Stomach (tissue), 8 donors: ENCODE measurements at regions not wholly inside any gene's neighbourhood (a gene's known extent, or its start where the extent isn't known, plus 50 kb on each side); places are given as distances from the start of the nearest gene placed in this dataset.

Experiments
- DNase-seq, 2 donors: peaks; one replicate each; pipeline versions ENCODE4 v3.0.0 to v3.0.0-alpha.2; 2013 to 2019
- H3K27ac ChIP-seq, 5 donors: fragments of 200-600 bp in 4 of 5; sonication (generic) in 4 of 5; one replicate each; pipeline ENCODE4 v1.5.1; 2013 to 2019; ENCODE audit warnings: mild to moderate bottlenecking in 1 of 5, moderate library complexity in 1 of 5
- H3K27me3 ChIP-seq, 3 donors: fragments of 200-600 bp; sonication (generic); one replicate each; pipeline ENCODE4 v1.5.1; 2017 to 2019; ENCODE audit warnings: mixed run types in 1 of 3
- H3K36me3 ChIP-seq, 4 donors: fragments of 200-600 bp; sonication (generic); 1 replicate in 3 of 4; 2 replicates in 1 of 4; pipeline ENCODE4 v1.5.1; 2016 to 2019
- H3K4me1 ChIP-seq, 4 donors: fragments of 200-600 bp; sonication (generic); one replicate each; pipeline ENCODE4 v1.5.1; 2016 to 2019
- H3K4me3 ChIP-seq, 4 donors: fragments of 200-600 bp; sonication (generic) in 3 of 4; one replicate each; pipeline ENCODE4 v1.5.1; 2016 to 2019; ENCODE audit warnings: mild to moderate bottlenecking in 1 of 4
- H3K9me3 ChIP-seq, 4 donors: fragments of 200-600 bp; sonication (generic); one replicate each; pipeline ENCODE4 v1.5.1; 2016 to 2019
- CTCF ChIP-seq, 7 experiments: fragments of 450-650 bp in 4 of 7; fragments of 200-600 bp in 3 of 7; sonication (generic) in 3 of 7; IDR thresholded peaks; one replicate each; pipeline ENCODE4 v1.5.1; 2016 to 2019; ENCODE audit warnings: antibody characterized with exemption in 7 of 7, control low read depth in 2 of 7, mild to moderate bottlenecking in 1 of 7
- EP300 ChIP-seq: sonication (generic); formaldehyde crosslinking; IDR thresholded peaks from one replicate; pipeline ENCODE4 v1.6.1; 2017; ENCODE audit warnings: antibody characterized with exemption
- POLR2A ChIP-seq, 4 donors: fragments of 450-650 bp; IDR thresholded peaks; one replicate each; pipeline ENCODE4 v1.6.1; 2016; ENCODE audit warnings: antibody characterized with exemption in 4 of 4, control low read depth in 2 of 4, mild to moderate bottlenecking in 1 of 4, moderate library complexity in 1 of 4
- POLR2AphosphoS5 ChIP-seq, 3 donors: sonication (generic); formaldehyde crosslinking; IDR thresholded peaks; one replicate each; pipeline ENCODE4 v1.6.1; 2016; ENCODE audit warnings: antibody characterized with exemption in 3 of 3
- WGBS, 5 donors: extraction: QIAGEN DNeasy Blood & Tissue Kit in 3 of 5; methylation state at CpG; one replicate each; pipeline versions ENCODE4 v1.1.5 to v1.1.7; 2013 to 2018; 5-methylcytosine and 5-hydroxymethylcytosine counted together
- intact Hi-C: fragments of 100-400 bp; cut with DNase I; formaldehyde crosslinking; loops from one replicate; pipeline ENCODE4 v1.15.1; 2023; ENCODE audit warnings: low total_unique reads
- donor health status: healthy with polysubstance abuse.
- donor health status: Bipolar disorder and iron deficiency.
- donor health status: healthy.

DNA sequence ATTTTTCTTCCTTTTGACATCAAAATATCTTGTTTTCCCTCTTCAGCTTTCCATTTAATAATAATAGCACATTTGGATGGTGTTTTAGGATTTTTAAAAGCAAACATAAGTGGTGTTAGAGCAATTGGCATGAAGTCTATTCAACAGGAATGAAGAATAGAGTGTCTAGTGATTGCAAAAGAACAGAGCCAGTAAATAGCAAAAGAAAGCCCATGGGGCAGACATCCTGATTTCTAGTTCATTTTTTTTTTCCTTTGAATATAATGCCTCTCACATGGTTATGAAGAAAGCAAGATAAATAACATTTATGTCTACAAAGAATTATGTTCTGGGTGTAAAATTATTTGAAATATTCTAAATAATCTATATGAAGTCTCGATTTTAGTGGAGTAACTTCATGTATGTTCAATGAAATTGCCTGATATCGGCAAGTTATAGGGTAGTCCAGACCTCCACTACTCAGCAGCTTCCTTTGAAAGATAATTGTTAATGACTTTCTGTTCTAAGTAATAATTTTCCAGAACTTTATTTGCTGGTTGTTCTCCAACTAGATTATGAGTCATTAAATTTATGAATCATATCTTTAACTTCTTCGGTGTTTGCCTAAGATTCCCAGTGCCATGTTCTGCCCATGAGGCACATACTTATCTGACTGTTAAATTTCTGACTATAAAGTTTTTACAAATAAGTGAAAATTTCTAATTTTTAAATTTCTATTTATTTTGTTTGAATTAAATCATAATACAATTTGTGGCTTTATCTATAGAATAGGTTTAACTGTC is 587.9 kb downstream of the TLL1 start:
- H3K36me3 ChIP-seq = no peaks in the 10 kb centered on the region
- 33 to 55% (median 39%) methylated on average over 3 of the region's 3 CpGs for WGBS, 5 donors
- no peaks in the 10 kb centered on the region for H3K9me3 ChIP-seq
- H3K4me1 ChIP-seq = no peaks in the 10 kb centered on the region
- H3K27ac ChIP-seq = no peak overlapping the region
- intact Hi-C loops = no loop called here
- H3K4me3 ChIP-seq = no peak overlapping the region
- no peaks in the 10 kb centered on the region for H3K27me3 ChIP-seq
- TF ChIP-seq CTCF (IDR thresholded peaks at IDR 0.05) (no peak), POLR2A (IDR thresholded peaks at IDR 0.05) (no peak), POLR2AphosphoS5 (IDR thresholded peaks at IDR 0.05) (no peak), EP300 (no peak)
- DNase-seq = no peak

- 26 to 53% (median 42%) methylated on average over 2 of the region's 2 CpGs for WGBS, 5 donors
- Histone ChIP-seq H3K36me3 (no peaks in the 10 kb centered on the region), H3K27me3 (no peaks in the 10 kb centered on the region), H3K9me3 (no peaks in the 10 kb centered on the region), H3K4me1 (no peaks in the 10 kb centered on the region), H3K27ac (no peak overlapping the region), H3K4me3 (no peak overlapping the region)
- no peak for TF ChIP-seq POLR2AphosphoS5 (IDR thresholded peaks at IDR 0.05)
- TF ChIP-seq POLR2A (IDR thresholded peaks at IDR 0.05) = no peak
- no peak for TF ChIP-seq EP300
- no peak for TF ChIP-seq CTCF (IDR thresholded peaks at IDR 0.05)
- DNase-seq = no peak
- intact Hi-C loops = no loop called here
These were observed 608.0 kb downstream of the TLL1 start for GRCh38 chr4:166481055-166481454.

DNA sequence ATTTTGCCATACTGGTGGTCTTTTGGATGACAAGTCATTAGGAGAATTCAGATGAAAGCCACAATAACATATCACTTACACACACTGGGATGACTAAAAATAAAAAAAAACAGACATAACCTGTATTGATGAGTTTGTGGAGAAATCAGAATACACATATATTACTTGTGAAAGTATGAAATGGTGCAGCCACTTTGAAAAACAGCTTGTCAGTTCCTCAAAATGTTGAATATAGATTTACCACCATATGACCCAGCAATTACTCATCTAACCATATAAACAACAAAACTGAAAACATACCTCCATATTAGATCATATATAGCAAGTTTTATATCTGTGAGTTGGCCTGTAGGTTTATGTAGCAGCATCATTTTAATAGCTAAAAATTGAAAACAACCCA is 608.7 kb downstream of the TLL1 start:
- DNase-seq = no peak
- Histone ChIP-seq H3K4me3 (no peak overlapping the region), H3K36me3 (no peaks in the 10 kb centered on the region), H3K9me3 (no peaks in the 10 kb centered on the region), H3K27me3 (no peaks in the 10 kb centered on the region), H3K4me1 (no peaks in the 10 kb centered on the region), H3K27ac (no peak overlapping the region)
- intact Hi-C loops = no loop called here
- TF ChIP-seq CTCF (IDR thresholded peaks at IDR 0.05) = no peak
- TF ChIP-seq POLR2A (IDR thresholded peaks at IDR 0.05) = no peak
- TF ChIP-seq EP300 = no peak
- TF ChIP-seq POLR2AphosphoS5 (IDR thresholded peaks at IDR 0.05) = no peak

- no peak overlapping the region for H3K27ac ChIP-seq
- no peaks in the 10 kb centered on the region for H3K27me3 ChIP-seq
- TF ChIP-seq POLR2A (IDR thresholded peaks at IDR 0.05) = no peak
- no peak for TF ChIP-seq POLR2AphosphoS5 (IDR thresholded peaks at IDR 0.05)
- no peak for TF ChIP-seq EP300
- H3K9me3 ChIP-seq = no peaks in the 10 kb centered on the region
- WGBS, 5 donors = 18 to 45% (median 28%) methylated on average over 1 of the region's 1 CpG
- DNase-seq = no peak
- no peaks in the 10 kb centered on the region for H3K36me3 ChIP-seq
- H3K4me1 ChIP-seq = no peaks in the 10 kb centered on the region
- intact Hi-C loops = no loop called here
- H3K4me3 ChIP-seq = no peak overlapping the region
These were observed 609.7 kb downstream of the TLL1 start for GRCh38 chr4:166482758-166483157.

DNA sequence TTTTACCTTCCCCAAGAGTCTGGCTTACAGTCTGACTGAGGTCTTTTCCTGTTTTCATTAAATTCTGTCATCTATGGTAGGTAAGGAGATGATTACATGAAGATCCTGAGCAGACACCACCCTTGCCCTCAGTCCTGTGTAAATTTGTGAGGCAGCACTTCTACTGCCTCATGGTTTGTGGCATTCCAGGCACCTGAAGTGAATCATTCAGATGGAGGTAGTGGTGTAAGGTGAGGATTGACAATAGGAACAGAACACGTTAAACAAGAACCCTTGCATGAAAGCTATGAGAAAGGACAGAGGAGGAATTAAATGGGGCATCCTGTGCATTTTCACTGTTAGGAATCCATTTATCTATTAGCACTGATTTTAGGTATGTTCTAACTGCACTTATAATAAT is 618.6 kb downstream of the TLL1 start:
- WGBS, 5 donors = 78 to 92% (median 92%) methylated on average over 1 of the region's 1 CpG
- Histone ChIP-seq H3K27ac (no peak overlapping the region), H3K4me1 (no peaks in the 10 kb centered on the region), H3K4me3 (no peak overlapping the region), H3K36me3 (no peaks in the 10 kb centered on the region), H3K9me3 (no peaks in the 10 kb centered on the region), H3K27me3 (no peaks in the 10 kb centered on the region)
- DNase-seq = no peak
- TF ChIP-seq EP300 (no peak), CTCF (IDR thresholded peaks at IDR 0.05) (no peak), POLR2AphosphoS5 (IDR thresholded peaks at IDR 0.05) (no peak), POLR2A (IDR thresholded peaks at IDR 0.05) (no peak)
- intact Hi-C loops = no loop called here
